ENCODE measurements at regions not wholly inside any gene's neighbourhood (a gene's known extent, or its start where the extent isn't known, plus 50 kb on each side); places are given as distances from the start of the nearest gene placed in this dataset.

GRCh38 chr11:122261546-122261945 lies 145.5 kb upstream of the BLID start:
- TF ChIP-seq CTCF (IDR thresholded peaks at IDR 0.05) (no peak), EZH2 (IDR thresholded peaks at IDR 0.05) (no peak)
